ENCODE measurements at regions not wholly inside any gene's neighbourhood (a gene's known extent, or its start where the extent isn't known, plus 50 kb on each side); places are given as distances from the start of the nearest gene placed in this dataset.

DNA sequence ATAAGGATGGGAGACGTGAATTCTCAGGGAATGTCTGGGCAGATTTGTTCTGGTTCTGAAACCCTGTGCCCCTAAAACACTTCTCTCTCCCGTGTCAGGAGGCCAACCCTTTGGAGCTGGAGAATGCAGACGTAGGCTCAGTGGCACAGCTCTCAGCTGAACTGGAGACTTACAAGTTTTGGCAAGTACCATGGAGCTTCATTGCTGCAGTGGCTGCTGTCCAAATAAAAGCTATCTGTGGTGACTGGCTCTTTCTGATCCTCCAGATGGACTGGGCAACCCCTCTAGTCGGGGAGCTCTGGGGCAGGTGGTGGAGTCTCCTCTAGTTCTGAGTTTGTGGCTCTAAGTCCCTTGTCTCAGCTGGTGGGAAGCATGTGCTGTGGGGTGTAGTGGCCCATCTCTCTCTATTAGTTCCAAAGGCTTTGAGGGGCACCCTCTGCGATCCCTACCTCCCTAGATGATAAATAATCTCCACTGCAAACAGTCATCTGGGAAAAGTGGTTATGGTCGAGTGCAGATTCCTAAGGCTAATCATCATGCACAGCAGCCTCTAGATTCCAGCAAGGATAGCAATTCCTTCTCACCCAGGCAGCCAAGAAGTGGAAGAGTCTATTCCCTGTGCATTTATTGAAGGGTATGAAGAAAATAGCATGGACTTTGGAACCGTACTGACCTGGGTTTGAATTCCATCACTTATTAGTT lies 204.2 kb upstream of the KLF4 start:
- Histone ChIP-seq H3K27ac (ENCODE audit: low read depth, low read length) (no peak overlapping the region), H3F3A (ENCODE audit: control insufficient read depth, insufficient read depth) (no peaks in the 10 kb centered on the region)

DNA sequence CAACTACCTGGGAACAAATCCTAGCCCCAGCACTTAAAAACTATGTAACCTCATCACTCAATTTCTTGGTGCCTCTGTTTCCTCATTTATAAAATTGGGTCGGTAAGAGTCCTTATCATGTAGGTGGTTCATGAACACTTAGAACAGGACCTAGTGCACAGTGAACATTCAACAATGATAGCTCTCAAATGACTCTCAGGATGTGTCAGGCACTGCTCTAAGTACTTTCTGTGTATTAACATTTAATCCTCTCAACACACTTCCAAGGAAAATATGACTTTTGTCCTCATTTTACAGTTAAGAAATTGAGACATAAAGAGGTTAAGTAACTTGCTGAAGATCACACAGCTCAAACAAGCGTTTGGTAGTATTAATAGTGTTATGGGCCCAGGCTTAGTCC lies 202.1 kb upstream of the KLF4 start:
- no peak overlapping the region for H3K4me3 ChIP-seq (ENCODE audit: low read length)
- TF ChIP-seq EZH2phosphoT487 (IDR thresholded peaks at IDR 0.05; ENCODE audit: borderline replicate concordance, low read length) (no peak), CTCF (IDR thresholded peaks at IDR 0.05; ENCODE audit: low read depth, low read length, poor library complexity, severe bottlenecking) (no peak)
- no peaks in the 10 kb centered on the region for H3K9me2 ChIP-seq (replicated peaks; ENCODE audit: control insufficient read depth, low read length)
- no peaks in the 10 kb centered on the region for H3K79me2 ChIP-seq (ENCODE audit: control insufficient read depth, low read length)
- H3K27me3 ChIP-seq (ENCODE audit: control insufficient read depth, low read length), result no peaks in the 10 kb centered on the region
- no peaks in the 10 kb centered on the region for H4K20me1 ChIP-seq (ENCODE audit: control insufficient read depth, insufficient read depth, low read depth, low read length)
- no peaks in the 10 kb centered on the region for H3K36me3 ChIP-seq (ENCODE audit: control insufficient read depth, low read length)
- H3K27ac ChIP-seq (ENCODE audit: low read depth, low read length), result no peak overlapping the region
- no peaks in the 10 kb centered on the region for H3K9me3 ChIP-seq (ENCODE audit: control insufficient read depth, insufficient read depth, low read length)
- H3K4me1 ChIP-seq (ENCODE audit: control insufficient read depth, low read length), result no peaks in the 10 kb centered on the region
- no peaks in the 10 kb centered on the region for H3F3A ChIP-seq (ENCODE audit: control insufficient read depth, insufficient read depth)
- H3K4me2 ChIP-seq (ENCODE audit: low read length), result no peak overlapping the region

More for the DNA sequence above, 204.2 kb upstream of the KLF4 start:
- no peaks in the 10 kb centered on the region for H3K4me1 ChIP-seq (ENCODE audit: control insufficient read depth, low read length)
- H3K79me2 ChIP-seq (ENCODE audit: control insufficient read depth, low read length), result no peaks in the 10 kb centered on the region
- H3K9me2 ChIP-seq (replicated peaks; ENCODE audit: control insufficient read depth, low read length), result no peaks in the 10 kb centered on the region
- H3K4me3 ChIP-seq (ENCODE audit: low read length), result no peak overlapping the region
- TF ChIP-seq CTCF (IDR thresholded peaks at IDR 0.05; ENCODE audit: low read depth, low read length, poor library complexity, severe bottlenecking), result no peak
- TF ChIP-seq EZH2phosphoT487 (IDR thresholded peaks at IDR 0.05; ENCODE audit: borderline replicate concordance, low read length), result no peak
- no peaks in the 10 kb centered on the region for H3K36me3 ChIP-seq (ENCODE audit: control insufficient read depth, low read length)
- no peaks in the 10 kb centered on the region for H3K27me3 ChIP-seq (ENCODE audit: control insufficient read depth, low read length)
- no peak overlapping the region for H3K4me2 ChIP-seq (ENCODE audit: low read length)
- no peaks in the 10 kb centered on the region for H4K20me1 ChIP-seq (ENCODE audit: control insufficient read depth, insufficient read depth, low read depth, low read length)
- no peaks in the 10 kb centered on the region for H3K9me3 ChIP-seq (ENCODE audit: control insufficient read depth, insufficient read depth, low read length)

- no peaks in the 10 kb centered on the region for H3K27me3 ChIP-seq (ENCODE audit: control insufficient read depth, low read length)
- no peak overlapping the region for H3K4me3 ChIP-seq (ENCODE audit: low read length)
- no peaks in the 10 kb centered on the region for H3K4me1 ChIP-seq (ENCODE audit: control insufficient read depth, low read length)
- TF ChIP-seq EZH2phosphoT487 (IDR thresholded peaks at IDR 0.05; ENCODE audit: borderline replicate concordance, low read length), result no peak
- TF ChIP-seq CTCF (IDR thresholded peaks at IDR 0.05; ENCODE audit: low read depth, low read length, poor library complexity, severe bottlenecking), result no peak
- no peaks in the 10 kb centered on the region for H3K79me2 ChIP-seq (ENCODE audit: control insufficient read depth, low read length)
- no peaks in the 10 kb centered on the region for H3K9me2 ChIP-seq (replicated peaks; ENCODE audit: control insufficient read depth, low read length)
- no peak overlapping the region for H3K27ac ChIP-seq (ENCODE audit: low read depth, low read length)
- H3F3A ChIP-seq (ENCODE audit: control insufficient read depth, insufficient read depth), result no peaks in the 10 kb centered on the region
- no peaks in the 10 kb centered on the region for H3K36me3 ChIP-seq (ENCODE audit: control insufficient read depth, low read length)
- no peaks in the 10 kb centered on the region for H4K20me1 ChIP-seq (ENCODE audit: control insufficient read depth, insufficient read depth, low read depth, low read length)
- H3K4me2 ChIP-seq (ENCODE audit: low read length), result no peak overlapping the region
- no peaks in the 10 kb centered on the region for H3K9me3 ChIP-seq (ENCODE audit: control insufficient read depth, insufficient read depth, low read length)
These were observed 200.5 kb upstream of the KLF4 start for GRCh38 chr9:107690021-107690420.
